ENCODE measurements at regions not wholly inside any gene's neighbourhood (a gene's known extent, or its start where the extent isn't known, plus 50 kb on each side); places are given as distances from the start of the nearest gene placed in this dataset.

GRCh38 chr12:110971189-110971920 is 51.0 kb upstream of the MYL2 start:
- no peak overlapping the region for H3K4me3 ChIP-seq
- H3K36me3 ChIP-seq, result no peaks in the 10 kb centered on the region
- no peaks in the 10 kb centered on the region for H3K4me1 ChIP-seq
- no peak overlapping the region for H3K27ac ChIP-seq
- peaks cover 0 to 26% of the 10 kb centered on the region in 2 donors for H3K27me3 ChIP-seq
- no peak for TF ChIP-seq CTCF (IDR thresholded peaks at IDR 0.05)
- peaks cover 0 to 11% (median 9%) of the 10 kb centered on the region in 3 donors for H3K9me3 ChIP-seq
- DNase-seq, result no peak
- intact Hi-C loops (cut with DNase I; ENCODE audit: low total_unique reads), result no loop called here
